ENCODE measurements at regions not wholly inside any gene's neighbourhood (a gene's known extent, or its start where the extent isn't known, plus 50 kb on each side); places are given as distances from the start of the nearest gene placed in this dataset.

GRCh38 chr18:47313901-47314300 is 62.4 kb upstream of the SKOR2 start:
- TF ChIP-seq CTCF (IDR thresholded peaks at IDR 0.05; ENCODE audit: borderline replicate concordance, control extremely low read depth, extremely low read depth, insufficient read depth, missing control alignments): no peak
- in situ Hi-C loops (cut with MboI; ENCODE audit: low sequenced_read_pairs, unreplicated experiment): no loop called here
- DNase-seq (ENCODE audit: low spot score): no peak

GRCh38 chr18:47311585-47311984 is 60.1 kb upstream of the SKOR2 start:
- in situ Hi-C loops (cut with MboI; ENCODE audit: low sequenced_read_pairs, unreplicated experiment): no loop called here
- no peak for DNase-seq (ENCODE audit: low spot score)
- TF ChIP-seq CTCF (IDR thresholded peaks at IDR 0.05; ENCODE audit: borderline replicate concordance, control extremely low read depth, extremely low read depth, insufficient read depth, missing control alignments): no peak
